Tibial nerve (tissue), 4 donors: ENCODE measurements at regions not wholly inside any gene's neighbourhood (a gene's known extent, or its start where the extent isn't known, plus 50 kb on each side); places are given as distances from the start of the nearest gene placed in this dataset.

Experiments
- DNase-seq, 2 donors: peaks; one replicate each; pipeline ENCODE4 v3.0.0-alpha.2; 2019; ENCODE audit warnings: low spot score in 2 of 2
- H3K27ac ChIP-seq, 4 donors: fragments of 200-600 bp; sonication (generic) in 3 of 4; one replicate each; pipeline ENCODE4 v1.5.1; 2017 to 2019; ENCODE audit warnings: mild to moderate bottlenecking in 1 of 4
- H3K27me3 ChIP-seq, 2 donors: fragments of 200-600 bp; sonication (generic) in 1 of 2; one replicate each; pipeline versions ENCODE4 v1.5.1 to v1.6.0; 2017 to 2019
- H3K36me3 ChIP-seq, 3 donors: fragments of 200-600 bp; sonication (generic); one replicate each; pipeline ENCODE4 v1.5.1; 2018 to 2019
- H3K4me1 ChIP-seq, 4 donors: fragments of 200-600 bp; sonication (generic) in 3 of 4; one replicate each; pipeline ENCODE4 v1.5.1; 2017 to 2019
- H3K4me3 ChIP-seq, 4 donors: fragments of 200-600 bp; sonication (generic) in 3 of 4; one replicate each; pipeline ENCODE4 v1.5.1; 2017 to 2019; ENCODE audit warnings: mild to moderate bottlenecking in 1 of 4, moderate library complexity in 1 of 4
- H3K9me3 ChIP-seq, 4 donors: fragments of 200-600 bp; sonication (generic) in 3 of 4; one replicate each; pipeline ENCODE4 v1.5.1; 2017 to 2019
- CTCF ChIP-seq, 5 experiments: fragments of 200-600 bp in 3 of 5; fragments of 450-650 bp in 2 of 5; sonication (generic) in 3 of 5; IDR thresholded peaks; one replicate each; pipeline ENCODE4 v1.5.1; 2016 to 2019; ENCODE audit warnings: antibody characterized with exemption in 5 of 5, mild to moderate bottlenecking in 3 of 5, moderate library complexity in 2 of 5
- EP300 ChIP-seq, 2 donors: sonication (generic); formaldehyde crosslinking; IDR thresholded peaks; one replicate each; pipeline ENCODE4 v1.6.1; 2017; ENCODE audit warnings: antibody characterized with exemption in 2 of 2, mild to moderate bottlenecking in 1 of 2
- POLR2A ChIP-seq, 2 donors: fragments of 450-650 bp; IDR thresholded peaks; one replicate each; pipeline ENCODE4 v1.6.1; 2017; ENCODE audit warnings: antibody characterized with exemption in 2 of 2, mild to moderate bottlenecking in 2 of 2, moderate library complexity in 2 of 2
- WGBS, 2 donors: methylation state at CpG; one replicate each; pipeline ENCODE4 v1.1.5; 2018; 5-methylcytosine and 5-hydroxymethylcytosine counted together

GRCh38 chr6:131398176-131398575 lies 174.8 kb upstream of the ARG1 start:
- Histone ChIP-seq H3K4me3 (no peak overlapping the region), H3K36me3 (no peaks in the 10 kb centered on the region), H3K27ac (no peak overlapping the region), H3K27me3 (no peaks in the 10 kb centered on the region), H3K9me3 (peaks cover 0 to 21% (median 0%) of the 10 kb centered on the region in 4 donors), H3K4me1 (no peaks in the 10 kb centered on the region)
- WGBS, 2 donors, result 31 to 43% methylated on average over 3 of the region's 3 CpGs
- no peak for DNase-seq
- TF ChIP-seq POLR2A (IDR thresholded peaks at IDR 0.05) (no peak), CTCF (IDR thresholded peaks at IDR 0.05) (no peak), EP300 (IDR thresholded peaks at IDR 0.05) (no peak)

DNA sequence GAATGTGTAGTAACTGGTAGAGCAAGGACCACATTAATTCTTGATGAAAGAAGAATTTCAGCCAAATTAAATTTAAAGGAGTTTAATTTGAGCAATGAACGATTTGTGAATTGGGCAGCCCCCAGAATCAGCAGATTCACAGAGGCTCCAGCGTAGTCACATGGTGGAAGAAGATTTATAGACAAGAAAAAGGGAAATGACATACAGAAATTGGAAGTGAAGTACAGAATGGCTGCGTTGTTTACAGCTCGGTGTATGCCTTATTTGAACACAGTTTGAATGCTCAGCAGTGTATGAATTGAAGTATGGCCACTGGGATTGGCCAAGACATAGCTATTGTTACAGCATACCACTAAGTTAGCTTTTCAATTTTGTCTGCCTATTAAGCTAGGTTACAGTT lies 173.6 kb upstream of the ARG1 start:
- 56 to 79% methylated on average over 3 to 4 of the region's 4 CpGs for WGBS, 2 donors
- Histone ChIP-seq H3K4me3 (no peak overlapping the region), H3K27ac (no peak overlapping the region), H3K27me3 (no peaks in the 10 kb centered on the region), H3K36me3 (no peaks in the 10 kb centered on the region), H3K4me1 (no peaks in the 10 kb centered on the region), H3K9me3 (peaks cover 0 to 16% (median 0%) of the 10 kb centered on the region in 4 donors)
- DNase-seq, result no peak
- no peak for TF ChIP-seq EP300 (IDR thresholded peaks at IDR 0.05)
- no peak for TF ChIP-seq CTCF (IDR thresholded peaks at IDR 0.05)
- TF ChIP-seq POLR2A (IDR thresholded peaks at IDR 0.05), result no peak

DNA sequence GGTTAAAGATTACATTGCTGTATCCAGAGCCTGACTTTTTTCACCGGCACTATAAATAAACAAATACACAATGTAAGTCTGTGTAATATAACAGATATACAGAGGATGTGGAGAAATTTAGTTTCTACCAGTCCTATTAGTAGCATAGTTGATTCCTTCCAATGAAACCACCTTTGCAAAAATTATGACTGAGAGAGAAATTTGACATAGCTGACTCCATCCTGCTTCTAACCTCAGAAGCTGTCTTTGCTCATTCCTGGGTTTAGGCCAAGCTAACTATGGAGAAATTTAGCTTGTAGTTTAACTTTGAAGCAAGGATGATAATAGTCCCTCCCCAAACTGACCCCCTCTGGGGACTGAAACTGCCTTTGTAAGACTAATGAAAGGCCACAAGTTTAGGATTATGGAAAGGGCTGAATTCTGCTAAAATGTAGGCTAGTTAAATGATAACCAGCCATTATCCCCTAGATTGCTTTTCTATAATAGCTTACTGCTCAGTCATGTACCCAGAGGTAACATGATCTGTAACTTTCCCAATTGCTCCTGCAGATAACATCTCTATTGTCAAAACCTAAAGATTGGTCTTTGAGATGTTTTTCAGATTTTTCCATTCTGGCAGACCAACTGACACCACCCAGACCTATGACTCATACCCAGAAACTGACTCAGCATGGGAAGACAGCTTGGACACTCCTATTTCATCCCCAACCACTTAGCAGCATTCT lies 172.8 kb upstream of the ARG1 start:
- WGBS, 2 donors, result 30 to 48% methylated on average over 1 of the region's 1 CpG

GRCh38 chr6:131400779-131401496 lies 172.1 kb upstream of the ARG1 start:
- Histone ChIP-seq H3K9me3 (peaks cover 0 to 16% (median 0%) of the 10 kb centered on the region in 4 donors), H3K27me3 (no peaks in the 10 kb centered on the region), H3K4me1 (no peaks in the 10 kb centered on the region), H3K4me3 (no peak overlapping the region), H3K27ac (no peak overlapping the region), H3K36me3 (no peaks in the 10 kb centered on the region)
- TF ChIP-seq POLR2A (IDR thresholded peaks at IDR 0.05), result no peak
- no peak for TF ChIP-seq CTCF (IDR thresholded peaks at IDR 0.05)
- no peak for TF ChIP-seq EP300 (IDR thresholded peaks at IDR 0.05)
- WGBS, 2 donors, result 84 to 90% methylated on average over 2 of the region's 2 CpGs
- no peak for DNase-seq

More for the DNA sequence above, 172.8 kb upstream of the ARG1 start:
- Histone ChIP-seq H3K4me1 (no peaks in the 10 kb centered on the region), H3K27me3 (no peaks in the 10 kb centered on the region), H3K4me3 (no peak overlapping the region), H3K9me3 (peaks cover 0 to 16% (median 0%) of the 10 kb centered on the region in 4 donors), H3K27ac (no peak overlapping the region), H3K36me3 (no peaks in the 10 kb centered on the region)
- TF ChIP-seq POLR2A (IDR thresholded peaks at IDR 0.05), result no peak
- no peak for TF ChIP-seq EP300 (IDR thresholded peaks at IDR 0.05)
- no peak for TF ChIP-seq CTCF (IDR thresholded peaks at IDR 0.05)
- DNase-seq, result no peak

DNA sequence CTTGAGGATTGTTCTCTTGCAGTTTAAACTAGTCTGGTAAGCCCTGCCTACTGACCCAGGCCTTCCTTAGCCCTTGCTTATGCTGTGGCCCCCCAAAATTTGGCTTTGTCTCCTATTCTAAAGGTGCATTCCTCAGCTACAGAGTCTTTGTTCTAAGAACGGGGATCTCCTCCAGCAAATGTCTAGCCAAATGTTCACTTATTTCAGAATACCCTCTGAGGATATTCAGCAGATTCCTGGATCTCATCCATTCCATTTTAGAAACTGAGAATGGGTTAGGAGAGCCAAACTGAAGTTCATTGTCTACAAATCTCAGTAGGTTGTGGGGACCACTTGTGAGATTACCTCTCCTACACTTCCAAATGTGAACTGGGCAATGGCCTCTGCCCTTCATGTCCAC lies 164.2 kb upstream of the ARG1 start:
- no peak overlapping the region for H3K4me3 ChIP-seq
- no peak for DNase-seq
- no peaks in the 10 kb centered on the region for H3K27me3 ChIP-seq
- H3K27ac ChIP-seq, result no peak overlapping the region
- H3K36me3 ChIP-seq, result no peaks in the 10 kb centered on the region
- 35 to 50% methylated on average over 1 of the region's 1 CpG for WGBS, 2 donors
- H3K9me3 ChIP-seq, result no peaks in the 10 kb centered on the region
- no peaks in the 10 kb centered on the region for H3K4me1 ChIP-seq
- TF ChIP-seq EP300 (IDR thresholded peaks at IDR 0.05) (no peak), CTCF (IDR thresholded peaks at IDR 0.05) (no peak), POLR2A (IDR thresholded peaks at IDR 0.05) (no peak)
